Upper lobe of left lung (tissue), 4 donors: ENCODE measurements at regions not wholly inside any gene's neighbourhood (a gene's known extent, or its start where the extent isn't known, plus 50 kb on each side); places are given as distances from the start of the nearest gene placed in this dataset.

Experiments used
- POLR2A ChIP-seq, 4 donors: fragments of 450-650 bp; IDR thresholded peaks; one replicate each; pipeline ENCODE4 v1.5.1; 2016 to 2017; ENCODE audit warnings: antibody characterized with exemption in 4 of 4, mild to moderate bottlenecking in 2 of 4
- TF ChIP-seq, protein P1 (sequence below), 6 experiments: fragments of 450-650 bp in 4 of 6; fragments of 200-600 bp in 2 of 6; sonication (generic) in 2 of 6; IDR thresholded peaks; one replicate each; pipeline ENCODE4 v1.5.1; 2016 to 2019; ENCODE audit warnings: antibody characterized with exemption in 6 of 6

DNA sequence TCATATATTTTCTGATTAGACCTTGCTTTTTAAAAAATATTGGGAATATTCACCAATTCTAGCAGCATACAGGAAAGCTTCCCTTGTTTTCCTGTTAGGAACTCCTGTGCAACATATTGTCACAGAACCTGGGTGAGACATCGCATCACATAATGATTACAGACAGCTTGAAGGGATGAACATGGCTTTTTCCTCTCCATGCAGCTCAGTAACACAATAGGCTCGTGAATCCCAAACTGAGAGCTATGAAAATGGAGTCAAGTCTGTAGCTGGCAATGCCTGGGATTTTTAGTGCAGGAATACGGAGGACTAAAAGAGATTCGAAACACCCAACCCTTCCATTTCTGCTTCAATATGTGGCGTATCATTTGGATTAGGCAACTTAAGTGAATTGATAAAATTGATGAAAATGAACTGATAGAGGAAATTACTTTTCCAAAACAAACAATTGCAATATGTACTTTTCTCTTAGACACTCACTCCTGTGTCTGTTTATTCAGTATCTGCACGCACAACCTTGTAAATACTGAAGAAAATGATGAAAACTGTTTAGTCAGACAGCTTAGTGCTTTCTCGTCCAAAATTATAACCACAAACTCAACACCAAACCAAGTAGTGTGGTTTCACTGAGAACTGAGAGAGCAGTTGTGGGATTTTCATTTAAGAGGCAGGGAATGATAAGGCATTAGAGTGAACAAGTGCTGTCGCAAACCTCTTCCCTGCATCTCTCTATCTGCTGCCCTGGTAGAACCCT is 250.4 kb downstream of the PTBP2 start:
- no peak for TF ChIP-seq POLR2A (IDR thresholded peaks at IDR 0.05)
- TF ChIP-seq, protein P1, sequence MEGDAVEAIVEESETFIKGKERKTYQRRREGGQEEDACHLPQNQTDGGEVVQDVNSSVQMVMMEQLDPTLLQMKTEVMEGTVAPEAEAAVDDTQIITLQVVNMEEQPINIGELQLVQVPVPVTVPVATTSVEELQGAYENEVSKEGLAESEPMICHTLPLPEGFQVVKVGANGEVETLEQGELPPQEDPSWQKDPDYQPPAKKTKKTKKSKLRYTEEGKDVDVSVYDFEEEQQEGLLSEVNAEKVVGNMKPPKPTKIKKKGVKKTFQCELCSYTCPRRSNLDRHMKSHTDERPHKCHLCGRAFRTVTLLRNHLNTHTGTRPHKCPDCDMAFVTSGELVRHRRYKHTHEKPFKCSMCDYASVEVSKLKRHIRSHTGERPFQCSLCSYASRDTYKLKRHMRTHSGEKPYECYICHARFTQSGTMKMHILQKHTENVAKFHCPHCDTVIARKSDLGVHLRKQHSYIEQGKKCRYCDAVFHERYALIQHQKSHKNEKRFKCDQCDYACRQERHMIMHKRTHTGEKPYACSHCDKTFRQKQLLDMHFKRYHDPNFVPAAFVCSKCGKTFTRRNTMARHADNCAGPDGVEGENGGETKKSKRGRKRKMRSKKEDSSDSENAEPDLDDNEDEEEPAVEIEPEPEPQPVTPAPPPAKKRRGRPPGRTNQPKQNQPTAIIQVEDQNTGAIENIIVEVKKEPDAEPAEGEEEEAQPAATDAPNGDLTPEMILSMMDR (IDR thresholded peaks at IDR 0.05) = no peak
